NCI-H2227 (cell line): ENCODE measurements at regions not wholly inside any gene's neighbourhood (a gene's known extent, or its start where the extent isn't known, plus 50 kb on each side); places are given as distances from the start of the nearest gene placed in this dataset.
"Not testable (repeated sequence)": the region's sequence is repeated elsewhere in the genome, so short reads cannot be mapped to it uniquely, and the experiment has no call there.

Source experiments
- DNase-seq: peaks from one replicate; lab custom pipeline; 2025; ENCODE audit not compliant: unreplicated experiment; lab: John Stamatoyannopoulos, UW

DNA sequence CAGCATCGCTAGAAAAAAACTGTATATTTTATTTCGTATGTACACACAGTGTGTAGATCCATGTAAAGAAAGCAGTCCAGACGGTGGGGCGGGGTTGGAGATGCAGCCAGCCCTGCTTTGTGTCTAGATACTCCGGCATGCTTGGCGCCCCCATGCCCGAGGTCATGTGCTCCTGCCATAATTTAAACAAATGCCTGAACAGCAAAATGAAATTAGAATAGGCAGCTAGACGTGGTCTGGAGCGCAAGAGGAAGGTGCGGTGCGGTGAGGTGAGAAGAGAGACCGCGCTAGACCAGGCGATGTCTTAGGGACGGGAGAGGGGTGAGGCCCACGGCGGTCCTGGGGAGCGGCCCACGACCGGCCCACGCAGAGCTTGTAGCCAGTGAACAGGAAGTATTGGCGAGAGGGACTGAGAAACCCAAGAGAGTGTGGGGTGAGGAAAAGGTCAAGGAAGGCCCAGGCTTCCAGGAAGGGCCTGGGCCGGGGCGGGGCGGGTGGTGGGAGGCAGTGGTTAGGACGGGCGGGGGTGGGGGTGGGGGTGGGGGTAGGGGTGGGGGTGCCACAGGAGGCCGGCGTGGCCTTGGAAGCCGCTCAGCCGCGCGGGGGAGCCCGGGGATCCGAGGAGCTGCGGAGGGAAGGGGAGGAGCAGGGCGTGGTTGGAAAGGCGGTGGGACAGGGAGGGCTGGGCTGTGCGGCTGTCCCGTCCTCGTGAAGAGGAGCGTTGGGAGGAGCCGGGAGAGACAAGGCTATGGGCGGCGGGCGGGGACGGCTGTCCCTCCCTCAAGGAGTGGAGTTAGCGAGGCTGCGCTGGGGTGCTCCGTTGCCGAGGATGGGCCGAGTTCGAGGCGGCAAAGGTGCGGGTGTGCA is 254.7 kb upstream of the SGCG start:
- no peak for DNase-seq

DNA sequence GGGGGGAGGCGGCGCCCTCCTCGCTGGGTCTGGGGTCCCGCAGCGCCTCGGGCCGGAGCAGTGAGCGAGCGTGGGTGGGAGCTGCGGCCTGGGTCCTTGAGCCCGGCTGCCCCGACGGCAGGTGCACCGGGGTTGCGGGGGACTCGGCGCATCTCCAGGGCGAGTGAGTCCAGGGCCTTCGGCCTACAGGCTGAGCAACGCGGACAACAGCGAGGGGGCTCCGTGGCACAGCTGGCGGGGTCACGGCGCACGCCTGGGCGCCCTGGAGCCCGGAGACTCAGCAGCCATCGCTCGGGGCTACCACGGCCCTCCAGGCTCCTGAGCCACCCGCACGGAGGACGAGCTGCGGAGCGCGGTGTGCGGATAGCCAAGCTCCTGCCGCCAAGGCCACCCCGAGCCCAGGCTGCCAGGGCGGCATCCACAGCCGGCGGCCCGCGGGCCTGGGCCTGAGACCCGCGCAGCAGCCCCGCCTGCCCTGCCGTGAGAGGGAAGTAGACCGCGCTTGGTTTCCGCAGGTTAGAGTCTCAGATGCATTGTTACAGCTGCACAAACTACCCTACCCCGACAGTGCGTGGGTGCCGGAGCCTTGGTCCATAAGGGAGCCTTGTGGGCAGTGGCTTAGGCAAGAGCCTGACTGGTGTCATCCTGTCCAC is 253.9 kb upstream of the SGCG start:
- DNase-seq = no peak

DNA sequence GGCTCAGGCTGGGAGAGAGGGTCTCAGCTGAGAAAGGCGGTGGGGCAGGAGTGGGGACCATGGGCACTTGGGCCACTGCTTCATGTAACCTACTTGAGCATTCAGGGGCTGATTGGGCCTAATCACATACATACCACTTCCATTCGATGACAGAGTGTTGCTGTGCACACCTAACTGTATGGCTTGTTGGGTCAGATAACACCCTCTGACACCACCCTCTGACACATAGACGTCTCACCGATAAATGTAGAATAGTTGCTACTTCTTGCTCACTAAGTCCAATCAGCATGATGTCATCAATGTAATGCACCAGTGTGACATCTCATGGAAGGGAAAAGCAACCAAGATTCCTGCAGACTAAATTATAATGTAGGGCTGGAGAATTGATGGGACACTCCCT is 252.9 kb upstream of the SGCG start:
- DNase-seq = not testable (repeated sequence)

DNA sequence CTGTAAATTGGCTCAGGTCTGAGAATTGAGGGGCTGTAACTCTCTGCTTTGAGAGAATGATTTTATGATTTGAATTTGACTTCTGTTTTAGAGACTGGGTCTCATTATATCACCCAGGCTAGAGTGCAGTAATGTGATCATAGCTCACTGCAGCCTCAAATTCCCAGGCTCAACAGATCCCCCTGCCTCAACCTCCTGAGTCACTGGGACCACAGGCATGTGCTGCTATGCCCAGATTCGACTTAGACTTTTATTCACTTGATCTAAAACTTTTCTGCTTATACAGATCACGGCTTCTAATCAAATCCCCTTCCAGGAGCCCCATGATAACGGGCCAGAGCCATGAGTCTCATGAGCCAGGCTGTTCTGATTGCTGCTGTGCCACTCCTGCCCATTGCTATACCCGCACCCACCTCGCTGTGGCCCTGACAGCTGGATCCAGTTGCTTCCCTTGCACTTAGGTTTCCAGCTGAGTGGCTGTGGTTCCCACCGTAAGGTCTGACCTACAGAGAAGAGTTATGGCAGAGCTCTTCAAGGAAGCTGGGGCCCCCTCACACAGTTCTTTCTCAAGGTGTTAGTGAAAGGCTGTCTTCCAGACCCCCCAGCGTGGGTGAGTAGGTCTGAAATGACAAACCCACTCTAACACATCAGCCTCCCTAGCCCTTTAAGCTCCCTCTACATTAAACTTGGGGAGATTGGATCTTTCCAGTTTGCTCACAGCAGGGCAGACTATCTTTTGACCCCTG is 251.2 kb upstream of the SGCG start:
- DNase-seq = no peak

DNA sequence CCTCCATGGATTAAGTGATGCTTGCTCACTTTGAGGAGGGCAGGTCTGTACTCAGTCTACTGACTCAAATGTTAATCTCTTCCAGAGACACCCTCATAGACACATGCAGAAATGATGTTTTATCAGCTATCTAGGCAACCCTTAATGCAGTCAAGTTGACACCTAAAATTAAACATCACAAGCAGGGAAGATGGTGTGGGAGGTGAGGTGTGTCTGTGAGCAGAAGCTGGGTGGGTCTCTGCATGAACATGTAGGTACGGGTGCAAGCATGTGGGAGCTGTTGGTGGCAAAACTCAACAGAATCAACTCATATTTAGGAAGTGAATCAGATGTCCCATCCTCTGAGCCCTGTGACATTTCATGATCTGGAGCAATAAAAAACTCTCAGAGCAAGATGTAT is 249.2 kb upstream of the SGCG start:
- no peak for DNase-seq

DNA sequence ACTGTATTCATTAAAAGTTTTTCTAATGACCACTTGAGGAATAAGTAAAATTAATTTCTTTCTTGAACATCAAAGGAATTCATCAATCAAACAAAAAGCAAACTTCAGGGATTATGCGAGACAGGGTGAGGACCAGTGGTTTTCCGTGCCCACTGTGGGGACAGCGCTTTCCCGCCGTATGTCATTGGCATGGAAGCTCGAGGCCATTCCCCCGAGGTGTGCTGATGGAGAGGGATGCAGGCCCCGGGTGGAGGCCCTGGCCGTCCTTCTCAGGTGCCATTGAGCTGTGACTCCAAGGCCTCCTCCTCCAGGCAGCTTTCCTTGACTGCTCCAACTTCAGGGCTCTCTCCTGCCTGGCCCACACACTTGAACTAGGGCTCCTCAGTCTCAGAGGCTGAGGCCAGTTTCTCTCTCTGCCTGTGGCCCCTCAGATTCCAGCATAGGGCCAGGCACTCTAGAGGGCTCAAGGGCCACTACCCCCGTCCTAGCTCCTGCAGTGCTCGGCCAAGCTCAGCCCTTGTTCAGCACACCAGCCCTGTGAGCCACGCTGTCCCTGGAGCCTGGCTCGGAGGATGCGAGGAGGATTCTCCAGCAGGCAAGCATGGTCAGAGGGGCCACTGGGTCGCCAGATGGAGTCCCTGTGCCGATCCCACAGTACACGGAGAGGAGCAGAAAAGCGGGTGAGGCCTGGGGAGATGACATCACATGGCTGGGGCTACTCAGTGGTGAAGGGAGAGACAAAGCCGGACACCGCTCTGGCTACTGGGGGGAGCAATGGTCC is 248.0 kb upstream of the SGCG start:
- not testable (repeated sequence) for DNase-seq

DNA sequence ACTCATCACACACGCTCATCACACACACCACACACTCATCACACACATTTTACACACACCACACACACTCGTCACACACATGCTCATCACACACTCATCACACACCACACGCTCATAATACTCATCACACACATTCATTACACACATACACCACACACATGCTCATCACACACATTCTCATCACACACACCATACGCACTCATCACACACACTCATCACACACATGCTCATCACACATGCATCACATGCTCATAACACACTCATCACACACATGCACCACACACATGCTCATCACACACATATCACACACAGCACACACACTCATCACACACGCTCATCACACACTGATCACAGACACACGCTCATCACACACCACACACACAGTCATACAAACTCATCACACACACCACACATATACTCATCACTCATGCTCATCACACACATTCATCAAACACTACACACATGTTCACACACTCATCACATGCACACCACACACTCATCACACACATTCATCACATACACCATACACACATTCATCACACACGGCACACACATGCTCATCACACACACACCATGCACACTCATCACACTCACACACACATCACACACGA is 247.1 kb upstream of the SGCG start:
- no peak for DNase-seq

DNA sequence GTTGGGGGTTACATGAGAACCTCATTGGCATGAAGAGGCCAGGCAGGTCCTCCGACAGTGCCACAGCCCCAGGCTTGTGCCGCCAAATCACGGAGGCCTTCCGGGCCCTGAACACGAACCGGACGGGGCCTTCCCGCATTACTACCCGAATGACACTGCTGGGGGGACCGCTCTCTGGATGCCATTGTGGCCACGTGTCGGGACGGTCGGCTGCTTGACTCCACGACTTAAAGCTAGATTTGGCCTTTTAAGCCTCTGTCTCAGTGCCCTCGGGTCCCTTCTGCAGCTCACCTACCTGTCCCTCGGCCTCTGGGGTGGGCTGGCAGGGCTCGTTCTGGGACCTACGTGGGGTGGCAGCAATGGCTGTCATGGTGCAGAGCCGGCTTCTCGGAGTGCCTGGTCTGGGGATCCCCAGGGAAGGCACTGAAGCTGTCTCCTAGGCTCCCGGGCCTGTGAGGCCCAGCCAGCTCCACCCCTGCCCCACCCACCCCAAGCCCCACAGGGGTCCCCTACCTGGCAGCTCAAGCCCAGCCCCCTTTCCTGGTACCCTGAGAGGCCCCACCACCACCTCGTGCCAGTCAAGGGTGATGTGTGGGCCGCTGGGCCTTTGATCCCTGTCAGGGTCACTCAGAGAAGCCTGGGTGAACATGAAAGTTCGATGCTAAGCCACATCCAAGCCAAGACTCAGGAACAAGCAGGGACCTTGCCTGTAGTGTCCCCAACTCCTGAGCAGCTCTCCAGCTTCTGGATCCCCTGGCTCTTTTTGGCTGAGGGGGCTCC is 245.8 kb upstream of the SGCG start:
- no peak for DNase-seq

DNA sequence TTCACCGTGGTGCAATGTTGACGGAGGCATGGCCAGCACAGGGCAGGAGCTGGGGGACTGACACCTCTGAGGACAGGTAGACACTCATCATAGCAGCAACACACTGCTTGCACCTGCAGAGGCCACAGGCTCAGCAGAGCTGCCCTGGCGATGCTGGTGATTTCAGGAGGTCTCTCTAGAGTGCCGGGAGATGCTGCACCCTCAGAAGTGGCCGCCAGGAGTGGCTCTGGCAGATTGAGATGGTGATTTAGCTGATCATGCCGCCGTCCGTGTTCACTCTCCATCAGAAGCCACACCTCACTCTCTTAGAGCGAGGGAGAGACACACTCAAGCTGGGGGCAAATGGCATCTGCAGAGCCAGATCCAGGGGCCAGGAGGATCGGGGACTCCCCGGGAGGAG is 244.6 kb upstream of the SGCG start:
- no peak for DNase-seq

DNA sequence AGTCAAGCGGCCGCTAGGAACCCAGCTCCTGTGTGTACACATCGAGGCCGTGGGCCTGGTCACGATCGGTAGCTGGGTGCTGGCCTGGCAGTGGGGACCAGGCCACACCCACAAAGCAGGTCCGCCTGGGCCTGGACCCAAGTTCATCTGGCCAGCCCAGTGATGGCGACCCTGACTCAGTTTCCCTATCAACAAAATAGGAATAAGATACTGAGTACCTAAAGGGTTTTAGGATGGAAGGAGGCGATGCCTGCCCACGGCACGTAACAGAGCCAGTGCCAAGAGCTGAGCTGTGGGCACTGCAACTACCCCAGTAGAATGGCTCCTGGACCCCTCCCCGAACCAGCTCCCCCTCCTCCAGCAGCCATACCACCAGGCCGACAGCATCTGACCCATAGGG is 243.5 kb upstream of the SGCG start:
- DNase-seq = no peak

DNA sequence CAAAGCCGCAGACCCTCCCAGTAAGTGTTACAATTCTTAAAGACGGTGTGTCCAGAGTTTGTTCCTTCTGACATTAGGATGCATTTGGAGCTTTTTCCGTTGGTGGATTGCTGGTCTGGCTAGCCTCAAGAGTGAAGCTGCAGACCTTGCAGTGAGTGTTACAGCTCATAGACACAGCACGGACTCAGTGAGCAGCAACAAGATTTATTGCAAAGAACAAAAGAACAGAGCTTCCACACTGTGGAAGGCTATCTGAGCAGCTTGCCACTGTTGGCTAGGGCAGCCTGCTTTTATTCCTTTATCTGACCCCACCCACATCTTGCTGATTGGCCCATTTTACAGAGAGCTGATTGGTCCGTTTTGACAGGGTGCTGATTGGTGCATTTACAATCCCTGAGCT is 242.8 kb upstream of the SGCG start:
- no peak for DNase-seq

DNA sequence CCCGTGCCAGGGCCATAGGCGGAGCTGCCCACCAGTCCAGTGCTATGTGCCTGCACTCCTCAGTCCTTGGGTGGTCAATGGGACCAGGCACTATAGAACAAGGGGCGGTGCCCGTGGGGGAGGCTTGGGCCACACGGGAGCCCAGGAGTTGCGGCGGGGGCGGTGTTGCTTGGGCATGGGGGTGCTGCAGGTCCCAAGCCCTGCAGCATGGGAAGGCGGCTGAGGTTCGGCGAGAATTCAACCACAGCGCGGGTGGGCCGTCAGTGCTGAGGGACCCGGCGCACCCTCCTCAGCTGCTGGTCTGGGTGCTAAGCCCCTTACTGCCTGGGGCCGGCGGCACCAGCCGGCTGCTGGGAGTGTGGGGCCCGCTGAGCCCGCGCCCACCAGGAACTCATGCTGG is 242.2 kb upstream of the SGCG start:
- DNase-seq = no peak

DNA sequence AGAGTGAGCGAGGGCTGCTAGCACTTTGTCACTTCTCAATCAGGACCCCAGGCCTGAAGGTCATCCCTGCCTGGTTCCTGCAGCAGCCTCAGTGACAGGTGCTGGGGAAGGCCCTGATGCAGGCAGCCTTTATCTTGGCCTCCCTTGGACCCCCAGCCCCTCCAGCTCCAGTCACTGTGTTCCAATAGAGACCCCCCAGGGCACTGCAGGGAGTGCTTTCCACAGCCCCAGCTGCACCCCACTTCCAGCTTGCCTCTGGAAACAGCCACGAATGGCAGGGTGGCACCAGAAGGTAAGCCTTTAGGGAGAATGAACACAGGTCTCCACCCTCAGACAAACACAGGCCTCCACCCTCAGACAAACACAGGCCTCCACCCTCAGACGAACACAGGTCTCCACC is 241.6 kb upstream of the SGCG start:
- no peak for DNase-seq

DNA sequence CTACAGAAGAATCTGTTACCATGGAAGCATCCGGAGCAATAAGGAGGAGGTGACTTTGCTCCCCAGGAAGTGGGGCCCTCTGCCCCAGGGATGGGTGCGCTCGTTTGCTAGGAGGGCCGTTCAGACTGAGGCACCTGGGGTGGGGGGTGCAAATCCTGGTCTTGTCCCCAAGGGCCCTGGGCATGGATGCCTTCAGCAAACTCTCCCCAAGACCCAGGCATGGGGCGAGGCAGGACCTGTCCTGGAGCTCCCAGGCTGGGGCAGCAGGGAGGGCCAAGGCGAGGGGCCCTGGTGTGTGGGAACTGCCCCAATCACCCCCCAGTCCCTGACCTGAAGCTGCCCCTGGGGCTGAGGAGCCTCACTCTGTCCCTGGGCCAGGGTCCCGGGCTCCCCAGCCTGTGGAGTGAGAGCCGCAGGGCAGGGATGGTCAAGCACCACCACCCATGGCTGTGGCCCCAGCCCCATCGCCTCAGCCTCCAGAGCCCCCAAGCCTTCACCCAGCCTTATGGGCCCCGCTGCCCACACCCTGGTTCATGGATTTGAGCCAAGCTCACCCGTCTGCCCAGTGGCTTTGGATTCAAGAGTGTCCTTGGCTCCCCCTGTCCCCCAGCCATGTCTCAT is 240.6 kb upstream of the SGCG start:
- no peak for DNase-seq

DNA sequence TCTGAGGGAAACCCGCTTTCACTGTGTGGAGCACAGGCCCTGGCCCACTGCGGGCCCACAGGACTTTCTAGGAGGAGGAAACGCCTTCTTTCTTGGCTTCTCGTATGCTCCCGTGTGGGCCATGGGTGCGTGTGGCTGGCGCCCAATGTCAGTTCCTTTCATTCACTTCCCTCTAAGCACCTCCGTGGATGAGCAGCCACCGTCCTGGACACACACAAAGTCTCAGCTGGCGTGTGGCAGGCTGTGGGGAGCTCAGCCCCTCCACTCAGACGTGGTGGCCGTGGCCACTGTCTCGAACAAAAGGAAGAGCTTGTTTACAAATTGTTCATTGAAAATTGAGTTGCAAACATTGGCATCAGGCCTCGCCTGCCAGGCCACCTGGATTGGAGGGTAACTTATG is 240.0 kb upstream of the SGCG start:
- no peak for DNase-seq

DNA sequence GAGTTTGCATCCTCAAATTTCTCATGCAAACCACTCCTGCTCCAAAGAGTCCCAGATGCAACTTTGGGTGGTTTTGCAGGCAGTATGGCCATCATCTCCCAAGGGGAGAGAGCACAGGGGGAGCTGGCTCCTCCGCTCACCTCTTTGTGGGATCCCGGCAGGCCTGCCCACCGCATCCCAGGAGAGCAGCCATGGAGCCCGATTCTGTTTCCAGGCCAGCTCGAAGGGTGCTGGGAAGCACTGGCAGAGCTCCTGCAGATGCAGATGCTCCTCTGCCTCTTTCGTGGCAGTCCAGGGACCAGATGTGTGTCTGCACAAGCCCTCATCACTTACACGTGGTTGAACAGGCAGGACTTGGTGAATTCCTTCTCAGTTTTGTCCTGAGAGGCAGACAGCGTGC is 239.3 kb upstream of the SGCG start:
- DNase-seq = not testable (repeated sequence)

DNA sequence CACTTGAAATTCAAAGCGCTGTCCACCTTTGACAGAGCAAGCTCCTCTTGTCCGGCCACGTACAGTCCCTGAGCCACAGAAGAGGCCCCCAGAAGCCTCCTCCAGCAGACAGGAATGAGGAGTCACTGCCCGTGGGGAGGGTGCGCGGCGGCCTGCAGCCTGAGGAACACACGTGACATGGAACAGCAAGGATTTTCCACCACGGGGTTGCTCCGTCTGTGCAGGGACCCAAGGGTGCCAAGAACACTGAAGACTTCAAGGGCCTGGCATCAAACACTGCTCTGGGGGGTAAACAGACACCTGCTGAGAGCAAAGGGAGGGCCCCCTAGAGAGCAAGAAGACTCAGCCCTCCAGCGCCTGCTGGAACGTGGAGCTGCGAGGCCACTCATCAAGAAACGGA is 237.9 kb upstream of the SGCG start:
- DNase-seq = not testable (repeated sequence)

DNA sequence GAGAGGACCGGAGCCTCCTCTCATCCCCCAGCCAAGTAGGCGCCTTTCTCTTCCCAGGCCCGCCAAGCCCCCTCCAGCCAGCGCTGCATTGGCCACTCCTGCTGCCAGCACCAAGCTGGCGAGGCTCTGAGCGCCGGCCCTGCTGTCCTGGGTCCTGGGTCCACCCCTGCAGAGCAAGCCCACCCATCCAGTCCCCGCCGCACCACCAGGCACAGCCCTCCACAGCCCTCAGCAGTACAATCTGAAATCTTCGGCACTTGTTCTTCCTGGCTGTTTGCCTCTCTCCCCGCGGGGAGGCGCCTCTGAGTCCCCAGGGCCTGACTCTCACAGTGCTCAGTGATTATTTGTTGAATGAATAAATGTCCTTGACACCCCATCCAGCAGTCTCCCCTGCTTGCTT is 236.4 kb upstream of the SGCG start:
- DNase-seq = no peak
